ENCODE measurements at regions not wholly inside any gene's neighbourhood (a gene's known extent, or its start where the extent isn't known, plus 50 kb on each side); places are given as distances from the start of the nearest gene placed in this dataset.

- TF ChIP-seq CTCF (conservative IDR thresholded peaks at IDR 0.05; ENCODE audit: low read depth, low read length) = no peak
- no peak for TF ChIP-seq EZH2 (IDR thresholded peaks at IDR 0.05; ENCODE audit: borderline replicate concordance, low read depth, low read length, poor library complexity, severe bottlenecking)
- ChIA-PET CTCF (no interaction called here), POLR2A (ENCODE audit: low non-redundant PET) (no interaction called here)
- no peak for DNase-seq (ENCODE audit: low spot score)
- no peaks in the 10 kb centered on the region for H3K27me3 ChIP-seq (replicated peaks; ENCODE audit: insufficient read depth, low read depth, low read length, poor library complexity)
- no TSS peak for BruUV-seq (replicated peaks)
- intact Hi-C loops (cut with micrococcal nuclease; ENCODE audit: unreplicated experiment) = no loop called here
- H3K27ac ChIP-seq (ENCODE audit: low read depth, low read length, poor library complexity, severe bottlenecking) = no peak overlapping the region
- H3K9me3 ChIP-seq (ENCODE audit: low read depth, low read length, poor library complexity, severe bottlenecking) = no peaks in the 10 kb centered on the region
- no peaks in the 10 kb centered on the region for H3K4me1 ChIP-seq (ENCODE audit: insufficient read depth, low read length, poor library complexity, severe bottlenecking)
- H3K4me3 ChIP-seq (ENCODE audit: low read depth, low read length, poor library complexity, severe bottlenecking) = no peak overlapping the region
- no peaks in the 10 kb centered on the region for H3K36me3 ChIP-seq (ENCODE audit: insufficient read depth, low read length, poor library complexity, severe bottlenecking)
Observed at GRCh38 chr3:102025606-102026270, 176.4 kb downstream of the NFKBIZ start.

GRCh38 chr3:102026656-102027055 lies 177.3 kb downstream of the NFKBIZ start:
- Histone ChIP-seq H3K36me3 (ENCODE audit: insufficient read depth, low read length, poor library complexity, severe bottlenecking) (no peaks in the 10 kb centered on the region), H3K4me3 (ENCODE audit: low read depth, low read length, poor library complexity, severe bottlenecking) (no peak overlapping the region), H3K9me3 (ENCODE audit: low read depth, low read length, poor library complexity, severe bottlenecking) (no peaks in the 10 kb centered on the region), H3K27me3 (replicated peaks; ENCODE audit: insufficient read depth, low read depth, low read length, poor library complexity) (no peaks in the 10 kb centered on the region), H3K27ac (ENCODE audit: low read depth, low read length, poor library complexity, severe bottlenecking) (no peak overlapping the region), H3K4me1 (ENCODE audit: insufficient read depth, low read length, poor library complexity, severe bottlenecking) (no peaks in the 10 kb centered on the region)
- CTCF ChIA-PET = no interaction called here
- POLR2A ChIA-PET (ENCODE audit: low non-redundant PET) = no interaction called here
- BruUV-seq (replicated peaks) = no TSS peak
- TF ChIP-seq CTCF (conservative IDR thresholded peaks at IDR 0.05; ENCODE audit: low read depth, low read length) (no peak), EZH2 (IDR thresholded peaks at IDR 0.05; ENCODE audit: borderline replicate concordance, low read depth, low read length, poor library complexity, severe bottlenecking) (no peak)
- DNase-seq (ENCODE audit: low spot score) = no peak
- intact Hi-C loops (cut with micrococcal nuclease; ENCODE audit: unreplicated experiment) = no loop called here

- Histone ChIP-seq H3K27me3 (replicated peaks; ENCODE audit: insufficient read depth, low read depth, low read length, poor library complexity) (no peaks in the 10 kb centered on the region), H3K27ac (ENCODE audit: low read depth, low read length, poor library complexity, severe bottlenecking) (no peak overlapping the region), H3K36me3 (ENCODE audit: insufficient read depth, low read length, poor library complexity, severe bottlenecking) (no peaks in the 10 kb centered on the region), H3K4me3 (ENCODE audit: low read depth, low read length, poor library complexity, severe bottlenecking) (no peak overlapping the region), H3K9me3 (ENCODE audit: low read depth, low read length, poor library complexity, severe bottlenecking) (no peaks in the 10 kb centered on the region), H3K4me1 (ENCODE audit: insufficient read depth, low read length, poor library complexity, severe bottlenecking) (peaks cover 9% of the 10 kb centered on the region)
- no peak for DNase-seq (ENCODE audit: low spot score)
- TF ChIP-seq EZH2 (IDR thresholded peaks at IDR 0.05; ENCODE audit: borderline replicate concordance, low read depth, low read length, poor library complexity, severe bottlenecking) (no peak), CTCF (conservative IDR thresholded peaks at IDR 0.05; ENCODE audit: low read depth, low read length) (no peak)
- CTCF ChIA-PET = no interaction called here
- POLR2A ChIA-PET (ENCODE audit: low non-redundant PET) = no interaction called here
- intact Hi-C loops (cut with micrococcal nuclease; ENCODE audit: unreplicated experiment) = loop anchor here (10.0 kb wide), 1 partner anchor 154 kb away; no protein-coding TSS in a partner anchor
- BruUV-seq (replicated peaks) = no TSS peak
Observed at GRCh38 chr3:102030661-102031060, 181.3 kb downstream of the NFKBIZ start.

All from A673 (cell line).